GM18511 (cell line): ENCODE measurements at regions not wholly inside any gene's neighbourhood (a gene's known extent, or its start where the extent isn't known, plus 50 kb on each side); places are given as distances from the start of the nearest gene placed in this dataset.

Experiments
- ATAC-seq: cut with Tn5 transposase; IDR thresholded peaks from one replicate; pipeline ENCODE4 v1.9.1; 2021; ENCODE audit warnings: mild to moderate bottlenecking, moderate library complexity; ENCODE audit not compliant: unreplicated experiment

DNA sequence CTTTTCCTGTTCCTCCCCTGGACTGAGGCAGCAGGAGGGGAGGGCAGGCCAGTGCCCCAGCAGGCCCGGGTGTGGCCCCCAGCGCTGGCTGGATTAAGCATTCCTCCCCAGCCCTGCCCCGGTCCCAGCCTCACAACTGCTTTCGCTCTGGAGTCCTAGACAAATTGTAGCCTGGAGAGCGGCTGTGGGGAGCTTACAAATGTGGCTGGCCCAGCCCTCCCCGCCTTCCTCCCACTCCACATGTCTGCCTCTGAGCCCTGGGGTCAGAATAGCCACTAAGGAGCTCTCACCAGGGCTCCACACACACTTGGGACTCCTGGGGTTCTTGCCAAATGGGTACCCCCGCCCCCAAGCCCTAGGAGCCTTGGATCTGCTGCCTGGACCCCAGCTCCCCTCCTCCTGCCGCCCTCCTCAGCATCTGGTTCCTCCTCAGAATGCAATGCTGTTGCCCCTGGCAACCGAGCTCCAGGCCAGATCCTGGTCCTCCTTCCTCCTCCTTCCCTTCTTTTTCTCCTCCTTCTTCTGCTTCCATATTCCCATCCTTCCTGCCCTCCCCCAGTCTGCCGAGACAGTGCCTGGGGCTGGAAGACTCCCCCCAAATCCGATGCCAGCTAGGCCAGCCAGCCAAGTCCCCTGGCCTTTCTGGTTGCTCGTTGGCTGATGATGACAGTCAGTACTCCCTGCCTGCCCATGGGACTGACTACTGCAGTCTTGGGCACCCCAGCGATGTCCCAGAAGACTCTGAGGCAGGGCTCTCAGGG is 91.1 kb downstream of the LINGO1 start:
- no peak for ATAC-seq

DNA sequence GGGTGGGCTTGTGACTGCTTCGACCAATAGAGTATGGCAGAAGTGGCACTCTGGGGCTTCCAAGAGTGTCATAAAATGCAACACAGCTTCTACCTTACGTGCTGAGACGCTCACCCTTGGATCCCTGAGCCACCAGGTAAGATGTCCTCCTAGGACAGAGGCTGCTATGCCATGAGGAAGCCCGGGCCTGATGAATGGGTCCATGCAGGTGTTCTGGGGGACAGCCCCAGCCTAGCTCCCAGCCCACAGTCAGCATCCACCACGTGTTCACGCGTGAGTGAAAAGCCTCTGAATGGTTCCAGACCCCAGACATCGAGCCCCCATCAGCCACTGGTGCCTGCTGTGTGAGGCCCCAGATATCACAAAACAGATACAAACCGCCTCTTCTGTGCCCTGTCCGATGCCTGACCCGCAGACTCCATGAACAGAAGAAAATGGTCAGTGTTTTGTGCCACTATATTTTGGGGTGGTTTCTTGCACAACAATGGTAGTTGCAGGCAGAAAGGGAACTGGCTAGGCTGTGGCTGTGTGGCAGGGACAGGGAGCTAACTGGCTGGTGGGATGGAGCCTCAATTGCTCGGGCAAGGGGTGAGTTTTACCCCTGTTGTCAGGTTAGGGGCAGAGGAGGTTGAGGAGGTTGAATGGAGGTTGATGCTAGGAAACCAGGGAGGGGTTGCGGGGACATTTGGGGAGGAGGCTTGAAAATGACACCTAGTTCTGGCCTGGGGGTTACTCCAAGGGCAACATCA is 92.2 kb downstream of the LINGO1 start:
- ATAC-seq, result no peak

DNA sequence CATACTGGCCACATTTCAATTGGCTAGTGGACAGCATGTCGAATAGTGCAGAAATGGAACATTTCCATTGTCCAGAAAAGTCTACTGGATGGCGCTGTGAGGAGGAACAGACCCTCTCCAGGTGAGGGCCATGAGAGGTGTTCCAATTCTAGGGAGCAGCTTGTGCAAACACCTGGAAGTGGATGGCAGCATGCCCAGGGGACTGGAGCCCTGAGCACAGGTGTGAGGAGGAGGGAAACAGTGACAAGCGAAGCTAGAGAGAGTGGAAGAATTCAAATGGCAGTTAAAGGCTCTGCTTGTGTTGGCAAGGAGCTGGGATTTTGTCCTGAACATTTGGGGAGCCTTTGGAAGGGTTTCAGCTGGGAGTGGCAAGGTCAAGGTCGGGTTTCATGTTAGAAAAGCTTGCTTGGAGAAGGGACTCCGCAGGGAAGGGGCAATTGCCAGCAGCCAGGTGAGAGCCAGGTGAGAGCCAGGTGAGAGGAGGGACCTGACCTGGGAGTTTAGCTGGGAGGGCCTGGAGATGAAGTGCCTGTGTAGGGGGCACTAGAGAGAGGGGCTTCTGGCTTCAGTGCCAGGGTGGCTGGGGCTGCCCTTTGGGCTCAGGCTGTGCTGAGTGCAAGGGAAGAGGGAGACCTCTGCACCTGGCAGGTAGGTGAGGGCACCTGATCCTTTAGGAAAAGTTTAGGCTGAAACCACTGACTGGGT is 93.8 kb downstream of the LINGO1 start:
- no peak for ATAC-seq

DNA sequence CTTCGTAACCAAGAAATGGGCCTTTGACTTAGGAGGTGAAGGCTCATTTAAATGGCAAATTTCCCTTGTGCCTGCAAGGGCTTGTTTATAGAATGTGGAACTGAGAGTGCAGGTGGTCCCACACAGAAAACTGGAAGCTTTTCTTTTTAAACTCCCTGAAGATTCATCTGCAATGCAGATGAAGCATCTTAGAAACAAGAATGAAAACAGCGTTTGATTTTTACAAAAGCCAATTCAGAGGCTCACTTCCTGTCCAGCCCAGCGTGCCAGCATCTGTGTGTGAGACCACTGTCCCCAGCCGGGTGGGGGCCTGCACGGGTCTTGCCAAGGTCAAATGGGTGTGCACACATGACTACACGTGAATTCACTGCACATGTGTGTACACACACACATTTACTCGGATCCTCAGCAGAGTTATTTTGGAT is 94.7 kb downstream of the LINGO1 start:
- ATAC-seq, result peak; percentile 73

DNA sequence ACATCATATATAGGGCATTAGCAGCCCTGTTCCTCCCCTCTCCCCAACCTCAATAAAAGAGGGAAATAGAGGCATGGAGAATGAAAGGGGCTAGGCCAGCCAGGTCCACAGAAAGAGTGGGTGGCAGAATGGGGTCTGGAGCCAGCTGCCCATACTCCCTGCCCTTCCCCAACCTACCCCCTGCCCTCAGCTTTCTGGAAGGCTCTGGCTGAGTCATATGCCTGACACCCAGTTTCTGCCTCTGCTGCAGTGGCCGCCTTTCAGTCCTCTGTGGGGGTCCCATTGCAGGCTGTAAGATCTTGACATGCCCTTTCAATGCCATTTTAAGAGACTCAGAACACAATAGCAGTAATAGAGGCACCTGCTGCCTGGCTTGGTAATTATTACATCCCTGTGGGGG is 95.7 kb downstream of the LINGO1 start:
- ATAC-seq, result no peak

DNA sequence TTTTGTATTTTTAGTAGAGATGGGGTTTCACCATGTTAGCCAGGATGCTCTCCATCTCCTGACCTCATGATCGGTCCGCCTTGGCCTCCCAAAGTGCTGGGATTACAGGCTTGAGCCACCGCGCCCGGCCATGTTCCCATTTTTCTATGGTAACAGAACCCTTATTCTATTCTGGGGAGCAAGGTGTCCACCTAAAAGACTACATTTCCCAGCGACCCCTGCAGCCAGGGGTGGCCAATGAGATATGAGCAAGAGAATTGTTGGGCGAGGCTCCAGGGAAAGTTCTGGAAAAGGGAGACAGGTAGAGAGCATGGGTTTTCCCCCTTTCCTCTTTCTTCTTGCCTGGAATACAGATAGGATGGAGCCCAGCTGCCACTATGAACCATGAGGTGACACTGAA is 96.9 kb downstream of the LINGO1 start:
- ATAC-seq, result no peak
